ENCODE measurements at regions not wholly inside any gene's neighbourhood (a gene's known extent, or its start where the extent isn't known, plus 50 kb on each side); places are given as distances from the start of the nearest gene placed in this dataset.

- TF ChIP-seq POLR2A (IDR thresholded peaks at IDR 0.05; ENCODE audit: low read length), result no peak
- no peak for TF ChIP-seq GATA1 (IDR thresholded peaks at IDR 0.05; ENCODE audit: low read depth, low read length)
Observed at GRCh38 chr2:58918141-58918540, 677.0 kb upstream of the FANCL start.
